K562 (cell line): ENCODE measurements at regions not wholly inside any gene's neighbourhood (a gene's known extent, or its start where the extent isn't known, plus 50 kb on each side); places are given as distances from the start of the nearest gene placed in this dataset.

Source experiments
- CBFA2T2 ChIP-seq: fragments of 450-650 bp; conservative IDR thresholded peaks from 2 replicates; pipeline ENCODE4 v1.6.1; 2017; ENCODE audit warnings: mild to moderate bottlenecking
- CBFB ChIP-seq: sonication (generic); formaldehyde crosslinking; IDR thresholded peaks from 2 replicates; pipeline ENCODE4 v1.4.0; 2020; ENCODE audit warnings: mild to moderate bottlenecking, missing genetic modification reagents
- CREB1 ChIP-seq, 2 experiments: sonication (generic) in 1 of 2; formaldehyde crosslinking in 1 of 2; IDR thresholded peaks; 2 replicates each; pipeline versions ENCODE4 v1.6.1 to v1.8.0; 2012 to 2022; ENCODE audit warnings: inconsistent platforms in 1 of 2, mild to moderate bottlenecking in 1 of 2, missing genetic modification reagents in 1 of 2, moderate library complexity in 1 of 2
- EP300 ChIP-seq: IDR thresholded peaks from 2 replicates; pipeline ENCODE4 v1.6.1; 2012; ENCODE audit warnings: low read length, improper control_type of control experiment
- FOXJ2 ChIP-seq: fragments of 200-800 bp; sonication (Bioruptor generic); IDR thresholded peaks from 2 replicates; pipeline ENCODE4 v1.6.1; 2016; ENCODE audit warnings: missing genetic modification characterization, missing compliant biosample characterization
- FOXJ3 ChIP-seq: sonication (generic); formaldehyde crosslinking; IDR thresholded peaks from 2 replicates; pipeline ENCODE4 v1.4.0; 2020; ENCODE audit warnings: mild to moderate bottlenecking, missing genetic modification reagents
- FOXP1 ChIP-seq: sonication (generic); formaldehyde crosslinking; IDR thresholded peaks from 2 replicates; pipeline ENCODE4 v1.8.0; 2022; ENCODE audit warnings: mild to moderate bottlenecking, missing genetic modification reagents
- HDAC1 ChIP-seq, 2 experiments: fragments of 450-650 bp; IDR thresholded peaks; 2 replicates each; pipeline ENCODE4 v1.6.1; 2016 to 2017; ENCODE audit warnings: inconsistent platforms in 1 of 2, mild to moderate bottlenecking in 1 of 2, moderate library complexity in 1 of 2
- HDAC2 ChIP-seq: fragments of 450-650 bp; IDR thresholded peaks from 2 replicates; pipeline ENCODE4 v1.6.1; 2016; ENCODE audit warnings: mild to moderate bottlenecking
- HMGN3 ChIP-seq: IDR thresholded peaks from 2 replicates; pipeline ENCODE4 v1.6.1; 2011; ENCODE audit warnings: borderline replicate concordance, low read depth, mild to moderate bottlenecking, mixed read lengths, low read length; ENCODE audit not compliant: insufficient read length; ENCODE audit errors: extremely low read depth
- HNRNPUL1 ChIP-seq: fragments of 200-400 bp; formaldehyde crosslinking; IDR thresholded peaks from 2 replicates; pipeline ENCODE4 v1.6.1; 2017; ENCODE audit warnings: low read length
- KLF13 ChIP-seq: fragments of 450-650 bp; IDR thresholded peaks from 2 replicates; pipeline ENCODE4 v1.6.1; 2016; ENCODE audit warnings: missing genetic modification characterization, low read depth, mild to moderate bottlenecking, missing compliant biosample characterization, moderate library complexity, borderline replicate concordance
- MITF ChIP-seq: IDR thresholded peaks from 2 replicates; pipeline ENCODE4 v1.6.1; 2014; ENCODE audit warnings: antibody characterized with exemption
- NUFIP1 ChIP-seq: fragments of 450-650 bp; IDR thresholded peaks from 2 replicates; pipeline ENCODE4 v1.6.1; 2018; ENCODE audit not compliant: partially characterized antibody
- POLR2A ChIP-seq: fragments of 450-650 bp; conservative IDR thresholded peaks from 2 replicates; pipeline ENCODE4 v1.6.1; 2016
- POLR2B ChIP-seq: fragments of 450-650 bp; IDR thresholded peaks from 2 replicates; pipeline ENCODE4 v1.6.1; 2018; ENCODE audit warnings: low read depth; ENCODE audit not compliant: partially characterized antibody
- RAD51 ChIP-seq: fragments of 450-650 bp; IDR thresholded peaks from 2 replicates; pipeline ENCODE4 v1.7.1; 2016; ENCODE audit warnings: low read depth, mild to moderate bottlenecking, borderline replicate concordance
- RBFOX2 ChIP-seq: fragments of 200-400 bp; formaldehyde crosslinking; IDR thresholded peaks from 2 replicates; pipeline ENCODE4 v1.6.1; 2017; ENCODE audit warnings: low read depth, mild to moderate bottlenecking, low read length, moderate library complexity
- SOX6 ChIP-seq: fragments of 450-650 bp; IDR thresholded peaks from 2 replicates; pipeline ENCODE4 v1.6.1; 2014; ENCODE audit warnings: mild to moderate bottlenecking
- SRSF1 ChIP-seq: fragments of 200-400 bp; formaldehyde crosslinking; IDR thresholded peaks from 2 replicates; pipeline ENCODE4 v1.6.1; 2017; ENCODE audit warnings: mild to moderate bottlenecking, low read depth, low read length, moderate library complexity
- TEAD4 ChIP-seq, 2 experiments: sonication (generic) in 1 of 2; formaldehyde crosslinking in 1 of 2; IDR thresholded peaks; 2 replicates each; pipeline versions ENCODE4 v1.6.1 to v1.8.0; 2012 to 2022; ENCODE audit warnings: borderline replicate concordance in 1 of 2, inconsistent platforms in 1 of 2, low read length in 1 of 2, mild to moderate bottlenecking in 1 of 2, missing genetic modification reagents in 1 of 2
- THAP7 ChIP-seq: fragments of 250-450 bp; sonication (Bioruptor Pico); IDR thresholded peaks from 2 replicates; pipeline ENCODE4 v1.5.0; 2021
- TRIM28 ChIP-seq: fragments of 450-650 bp; IDR thresholded peaks from 2 replicates; pipeline ENCODE4 v1.6.1; 2017
- ZNF324 ChIP-seq: fragments of 250-450 bp; sonication (Bioruptor Pico); IDR thresholded peaks from 2 replicates; pipeline ENCODE4 v1.4.0; 2020; ENCODE audit warnings: mild to moderate bottlenecking
- ZNF398 ChIP-seq: fragments of 250-450 bp; sonication (Bioruptor Pico); IDR thresholded peaks from 2 replicates; pipeline ENCODE4 v1.8.0; 2021; ENCODE audit warnings: moderate library complexity, mild to moderate bottlenecking, inconsistent platforms
- ZNF445 ChIP-seq: fragments of 250-450 bp; sonication (Bioruptor Pico); IDR thresholded peaks from 2 replicates; pipeline ENCODE4 v1.4.0; 2020; ENCODE audit warnings: low read depth, mild to moderate bottlenecking, moderate library complexity

- TF ChIP-seq POLR2B (peak; percentile 92), NUFIP1 (no peak), ZNF398 (CRISPR knock-in tag) (no peak), TEAD4 (IDR thresholded peaks at IDR 0.05; ENCODE audit: low read length) (no peak; the same call in 1 of the 2 replicates), TEAD4 (CRISPR knock-in tag; IDR thresholded peaks at IDR 0.05; ENCODE audit: borderline replicate concordance) (0 out of 2 replicates have a peak, but pooled peaks have one; percentile 63), EP300 (peak; percentile 91), CREB1 (IDR thresholded peaks at IDR 0.05) (peak; percentile 46), CREB1 (CRISPR knock-in tag; IDR thresholded peaks at IDR 0.05) (peak; percentile 42), FOXJ3 (CRISPR knock-in tag) (no peak), RBFOX2 (peak; percentile 99), HNRNPUL1 (peak; percentile 78; the same call in 1 of the 2 replicates), FOXP1 (peak; percentile 97), POLR2A (peak; percentile 98), ZNF445 (no peak), HDAC2 (0 out of 2 replicates have a peak, but pooled peaks have one; percentile 49), FOXJ2 (tag) (no peak), CBFA2T2 (no peak), CBFB (CRISPR knock-in tag) (no peak; the same call in 1 of the 2 replicates), KLF13 (tag) (peak; percentile 69; the same call in 1 of the 2 replicates), SRSF1 (no peak), TRIM28 (no peak), THAP7 (CRISPR knock-in tag) (no peak), HDAC1 (IDR thresholded peaks at IDR 0.05) (peak; percentile 13 to 76; a peak in 1 of 4 replicates), MITF (0 out of 2 replicates have a peak, but pooled peaks have one; percentile 21), ZNF324 (CRISPR knock-in tag) (no peak; the same call in 1 of the 2 replicates), RAD51 (no peak), HMGN3 (peak; percentile 98), SOX6 (peak; percentile 96)
Observed at GRCh38 chr6:27138837-27139755, 108.4 kb upstream of the PRSS16 start (continued).
